Tibial artery (tissue), 4 donors: ENCODE measurements at regions not wholly inside any gene's neighbourhood (a gene's known extent, or its start where the extent isn't known, plus 50 kb on each side); places are given as distances from the start of the nearest gene placed in this dataset.

Experiments
- DNase-seq, 2 donors: peaks; one replicate each; pipeline ENCODE4 v3.0.0-alpha.2; 2019
- H3K27ac ChIP-seq, 2 donors: fragments of 200-600 bp; sonication (generic) in 1 of 2; 1 replicate in 1 of 2; 2 replicates in 1 of 2; pipeline ENCODE4 v1.5.1; 2018 to 2019; ENCODE audit warnings: mild to moderate bottlenecking in 1 of 2
- H3K27me3 ChIP-seq, 2 donors: fragments of 200-600 bp; sonication (generic) in 1 of 2; one replicate each; pipeline versions ENCODE4 v1.5.1 to v1.6.0; 2016 to 2019
- H3K36me3 ChIP-seq, 3 donors: fragments of 200-600 bp; sonication (generic) in 2 of 3; one replicate each; pipeline ENCODE4 v1.5.1; 2016 to 2019; ENCODE audit warnings: mild to moderate bottlenecking in 2 of 3
- H3K4me1 ChIP-seq, 4 donors: fragments of 200-600 bp; sonication (generic) in 2 of 4; 1 replicate in 3 of 4; 2 replicates in 1 of 4; pipeline ENCODE4 v1.5.1; 2016 to 2019
- H3K4me3 ChIP-seq, 2 donors: fragments of 200-600 bp; sonication (generic) in 1 of 2; 1 replicate in 1 of 2; 2 replicates in 1 of 2; pipeline ENCODE4 v1.5.1; 2018 to 2019; ENCODE audit warnings: mild to moderate bottlenecking in 2 of 2
- H3K9me3 ChIP-seq, 3 donors: fragments of 200-600 bp; sonication (generic) in 1 of 3; one replicate each; pipeline ENCODE4 v1.5.1; 2016 to 2019
- intact Hi-C: fragments of 100-400 bp; cut with DNase I; formaldehyde crosslinking; loops from one replicate; pipeline ENCODE4 v1.15.0; 2023; ENCODE audit warnings: low total_unique reads
- TF ChIP-seq, protein P1 (sequence below), 2 experiments: fragments of 200-600 bp in 1 of 2; fragments of 450-650 bp in 1 of 2; IDR thresholded peaks; one replicate each; pipeline ENCODE4 v1.5.1; 2017 to 2019; ENCODE audit warnings: antibody characterized with exemption in 2 of 2, mild to moderate bottlenecking in 1 of 2, moderate library complexity in 1 of 2

DNA sequence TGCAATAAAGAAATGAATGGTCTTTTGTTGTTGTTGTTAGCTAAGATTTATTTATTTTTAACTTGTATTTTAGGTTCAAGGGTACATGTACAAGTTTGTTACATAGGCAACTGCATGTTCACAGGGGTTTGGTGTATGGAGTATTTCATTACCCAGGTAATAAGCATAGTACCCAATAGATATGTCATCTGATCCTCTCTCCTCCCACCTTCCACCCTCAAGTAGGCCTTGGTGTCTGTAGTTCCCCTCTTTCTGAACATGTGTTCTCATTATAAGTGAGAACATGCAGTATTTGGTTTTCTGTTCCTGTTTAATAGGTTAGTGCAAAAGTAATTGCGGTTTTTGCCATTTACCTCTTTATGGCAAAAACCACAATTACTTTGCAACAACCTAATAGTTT lies 554.1 kb downstream of the TBC1D4 start:
- TF ChIP-seq, protein P1, sequence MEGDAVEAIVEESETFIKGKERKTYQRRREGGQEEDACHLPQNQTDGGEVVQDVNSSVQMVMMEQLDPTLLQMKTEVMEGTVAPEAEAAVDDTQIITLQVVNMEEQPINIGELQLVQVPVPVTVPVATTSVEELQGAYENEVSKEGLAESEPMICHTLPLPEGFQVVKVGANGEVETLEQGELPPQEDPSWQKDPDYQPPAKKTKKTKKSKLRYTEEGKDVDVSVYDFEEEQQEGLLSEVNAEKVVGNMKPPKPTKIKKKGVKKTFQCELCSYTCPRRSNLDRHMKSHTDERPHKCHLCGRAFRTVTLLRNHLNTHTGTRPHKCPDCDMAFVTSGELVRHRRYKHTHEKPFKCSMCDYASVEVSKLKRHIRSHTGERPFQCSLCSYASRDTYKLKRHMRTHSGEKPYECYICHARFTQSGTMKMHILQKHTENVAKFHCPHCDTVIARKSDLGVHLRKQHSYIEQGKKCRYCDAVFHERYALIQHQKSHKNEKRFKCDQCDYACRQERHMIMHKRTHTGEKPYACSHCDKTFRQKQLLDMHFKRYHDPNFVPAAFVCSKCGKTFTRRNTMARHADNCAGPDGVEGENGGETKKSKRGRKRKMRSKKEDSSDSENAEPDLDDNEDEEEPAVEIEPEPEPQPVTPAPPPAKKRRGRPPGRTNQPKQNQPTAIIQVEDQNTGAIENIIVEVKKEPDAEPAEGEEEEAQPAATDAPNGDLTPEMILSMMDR (IDR thresholded peaks at IDR 0.05) = no peak
- H3K9me3 ChIP-seq = peaks cover 0 to 9% (median 0%) of the 10 kb centered on the region in 3 donors
- intact Hi-C loops = no loop called here
- no peak overlapping the region for H3K4me3 ChIP-seq
- no peaks in the 10 kb centered on the region for H3K36me3 ChIP-seq
- H3K27ac ChIP-seq = no peak overlapping the region
- H3K4me1 ChIP-seq = no peaks in the 10 kb centered on the region
- H3K27me3 ChIP-seq = no peaks in the 10 kb centered on the region
- DNase-seq = no peak

DNA sequence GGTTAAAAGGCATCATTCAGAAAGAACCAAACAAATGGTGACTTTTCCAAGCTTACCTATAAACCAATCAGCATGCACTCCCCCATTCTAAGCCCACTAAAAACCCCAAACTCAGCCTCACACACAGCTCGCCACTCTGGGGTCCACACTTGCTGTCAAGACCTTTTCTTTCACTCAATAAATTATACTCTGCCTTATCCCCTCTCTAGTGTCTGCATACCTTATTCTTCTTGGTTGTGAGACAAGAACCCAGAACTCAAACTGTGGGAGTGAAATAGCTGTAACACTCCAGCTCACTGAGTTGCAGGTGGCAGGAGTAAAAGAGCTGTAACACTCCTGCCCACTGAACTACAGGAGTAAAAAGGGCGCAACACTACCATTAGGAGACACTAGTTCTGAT lies 559.0 kb downstream of the TBC1D4 start:
- Histone ChIP-seq H3K27me3 (no peaks in the 10 kb centered on the region), H3K9me3 (peaks cover 0 to 8% (median 0%) of the 10 kb centered on the region in 3 donors), H3K4me1 (no peaks in the 10 kb centered on the region), H3K4me3 (no peak overlapping the region), H3K36me3 (no peaks in the 10 kb centered on the region), H3K27ac (no peak overlapping the region)
- TF ChIP-seq, protein P1 (IDR thresholded peaks at IDR 0.05) = no peak
- no peak for DNase-seq
- intact Hi-C loops = no loop called here

DNA sequence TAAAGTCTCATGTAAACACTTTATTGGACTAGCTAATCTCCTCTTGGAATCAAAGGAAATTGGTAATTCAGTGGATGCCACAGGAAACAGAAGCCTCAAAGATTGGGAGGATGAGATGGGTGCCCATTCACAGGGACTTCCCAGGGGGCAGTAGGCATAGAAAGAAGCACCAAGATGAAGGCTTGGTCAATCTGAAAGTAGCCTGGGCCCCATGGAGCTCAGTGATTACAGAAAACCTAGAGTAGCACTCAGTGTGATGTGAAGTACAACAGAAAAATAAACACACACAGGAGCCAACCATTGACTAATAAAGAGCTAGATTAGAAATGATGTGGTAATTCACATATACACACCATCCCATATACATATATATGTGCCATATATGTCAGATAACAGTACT lies 560.6 kb downstream of the TBC1D4 start:
- H3K27ac ChIP-seq = no peak overlapping the region
- no peaks in the 10 kb centered on the region for H3K27me3 ChIP-seq
- no peaks in the 10 kb centered on the region for H3K4me1 ChIP-seq
- no peak overlapping the region for H3K4me3 ChIP-seq
- DNase-seq = no peak
- intact Hi-C loops = no loop called here
- TF ChIP-seq, protein P1 (IDR thresholded peaks at IDR 0.05) = no peak
- H3K36me3 ChIP-seq = no peaks in the 10 kb centered on the region
- no peaks in the 10 kb centered on the region for H3K9me3 ChIP-seq

DNA sequence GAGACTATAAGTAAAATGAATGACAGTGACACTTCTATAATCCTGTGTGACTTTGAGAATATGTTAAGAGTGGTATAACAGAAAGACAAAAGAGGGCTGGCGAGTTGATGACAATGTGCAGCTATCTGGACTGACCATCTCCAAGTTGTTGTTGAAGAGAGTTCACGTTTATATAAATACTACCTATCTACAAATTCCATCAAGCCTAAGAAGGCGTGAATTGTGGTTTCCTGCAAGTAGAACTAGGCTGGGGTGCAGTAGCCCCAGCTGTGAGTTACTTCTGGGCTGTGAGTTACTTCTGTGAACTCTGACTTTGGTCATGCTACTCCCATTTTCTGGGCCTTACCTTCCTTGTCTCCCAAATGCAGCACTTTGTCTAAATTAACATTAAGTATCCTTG lies 561.0 kb downstream of the TBC1D4 start:
- Histone ChIP-seq H3K27me3 (no peaks in the 10 kb centered on the region), H3K4me3 (no peak overlapping the region), H3K36me3 (no peaks in the 10 kb centered on the region), H3K27ac (no peak overlapping the region), H3K9me3 (no peaks in the 10 kb centered on the region), H3K4me1 (no peaks in the 10 kb centered on the region)
- DNase-seq = no peak
- intact Hi-C loops = no loop called here
- TF ChIP-seq, protein P1 (IDR thresholded peaks at IDR 0.05) = no peak

DNA sequence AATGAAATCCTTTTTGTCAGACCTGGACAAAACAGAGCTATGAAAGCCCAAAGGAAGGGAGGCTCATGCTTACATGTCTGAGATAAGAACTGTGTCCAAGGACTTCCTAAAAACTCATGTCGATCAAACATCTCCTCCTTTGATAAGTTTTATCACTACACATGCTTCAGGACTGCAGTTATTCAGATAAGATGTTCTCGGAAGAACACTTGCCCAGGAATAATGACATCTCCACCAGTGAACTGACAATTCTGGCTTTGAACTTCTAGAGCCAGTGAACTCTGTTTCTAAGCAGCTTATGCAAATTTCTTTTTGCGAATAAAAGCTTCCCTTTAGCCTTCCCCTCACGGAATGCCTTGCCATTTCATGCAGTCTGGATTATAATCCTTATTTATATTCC lies 561.6 kb downstream of the TBC1D4 start:
- H3K36me3 ChIP-seq = no peaks in the 10 kb centered on the region
- TF ChIP-seq, protein P1 (IDR thresholded peaks at IDR 0.05) = no peak
- no peaks in the 10 kb centered on the region for H3K27me3 ChIP-seq
- no peak for DNase-seq
- no peaks in the 10 kb centered on the region for H3K9me3 ChIP-seq
- no peak overlapping the region for H3K27ac ChIP-seq
- no peak overlapping the region for H3K4me3 ChIP-seq
- intact Hi-C loops = no loop called here
- no peaks in the 10 kb centered on the region for H3K4me1 ChIP-seq

DNA sequence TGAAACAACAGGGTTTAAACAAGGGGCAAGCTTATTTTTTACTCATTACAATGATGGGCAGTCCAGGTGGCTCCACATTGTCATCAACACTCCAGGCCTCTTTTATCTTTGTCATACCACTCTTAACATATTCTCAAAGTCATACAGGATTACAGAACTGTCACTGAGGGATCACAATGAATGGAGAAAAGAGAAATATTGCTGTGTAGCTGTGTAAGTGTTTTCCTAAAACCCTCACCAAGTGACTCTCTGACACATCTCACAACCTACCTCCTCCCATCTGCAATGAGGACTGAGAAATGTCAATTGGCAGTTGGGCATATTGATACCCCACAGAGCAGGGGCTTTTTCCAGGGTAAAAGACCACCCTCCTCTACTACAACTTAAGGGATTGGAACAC lies 562.1 kb downstream of the TBC1D4 start:
- no peaks in the 10 kb centered on the region for H3K9me3 ChIP-seq
- no peaks in the 10 kb centered on the region for H3K4me1 ChIP-seq
- no peak overlapping the region for H3K27ac ChIP-seq
- no peaks in the 10 kb centered on the region for H3K36me3 ChIP-seq
- DNase-seq = no peak
- no peaks in the 10 kb centered on the region for H3K27me3 ChIP-seq
- TF ChIP-seq, protein P1 (IDR thresholded peaks at IDR 0.05) = no peak
- intact Hi-C loops = no loop called here
- H3K4me3 ChIP-seq = no peak overlapping the region
